Endothelial cell of umbilical vein (primary cell): ENCODE measurements at regions not wholly inside any gene's neighbourhood (a gene's known extent, or its start where the extent isn't known, plus 50 kb on each side); places are given as distances from the start of the nearest gene placed in this dataset.

ENCODE experiments used
- BruUV-seq: library from RNA; stranded (reverse); fragments of 400-500 nt; replicated peaks from 2 replicates; lab custom pipeline; 2021; lab: Mats Ljungman, UMichigan
- CTCF ChIA-PET: fragments of 300-600, 350-600 bp; sonication (Branson Sonifier 250); formaldehyde crosslinking; loops from one replicate; lab custom pipeline; 2021; ENCODE audit warnings: antibody characterized with exemption, inconsistent platforms; lab: Charles Lee
- POLR2A ChIA-PET: fragments of 300-600, 350-600 bp; sonication (Branson Sonifier 250); formaldehyde crosslinking; loops from one replicate; lab custom pipeline; 2021; ENCODE audit warnings: antibody characterized with exemption, inconsistent platforms; lab: Charles Lee
- DNase-seq: peaks from one replicate; pipeline ENCODE4 v3.0.0-alpha.2; 2011; ENCODE audit warnings: low read depth, low spot score
- FAIRE-seq: peaks from 2 replicates; lab custom pipeline; 2011; peaks lifted over from hg19 to GRCh38; lab: Jason Lieb, UNC
- H2AFZ ChIP-seq: 2 replicates; pipeline ENCODE4 v1.6.0; 2012; ENCODE audit warnings: low read depth, low read length, control low read depth, inconsistent platforms
- H3K27ac ChIP-seq: 2 replicates; pipeline ENCODE4 v1.5.1; 2011; ENCODE audit warnings: low read depth, mild to moderate bottlenecking, control low read depth, low read length, moderate library complexity; ENCODE audit not compliant: insufficient read depth
- H3K27me3 ChIP-seq, 2 experiments: 2 replicates each; pipeline versions ENCODE4 v1.6.0 to v1.6.1; 2011; ENCODE audit warnings: low read length in 2 of 2, mixed read lengths in 1 of 2; ENCODE audit not compliant: control insufficient read depth in 2 of 2, insufficient read depth in 2 of 2
- H3K36me3 ChIP-seq, 2 experiments: 2 replicates in 1 of 2; 3 replicates in 1 of 2; pipeline ENCODE4 v1.5.1; 2011; ENCODE audit warnings: low read length in 2 of 2, mild to moderate bottlenecking in 1 of 2, moderate library complexity in 1 of 2; ENCODE audit not compliant: control insufficient read depth in 2 of 2, insufficient read depth in 2 of 2; ENCODE audit errors: extremely low read depth in 1 of 2
- H3K4me1 ChIP-seq: 3 replicates; pipeline ENCODE4 v1.5.1; 2011; ENCODE audit warnings: mild to moderate bottlenecking, low read length; ENCODE audit not compliant: control insufficient read depth, insufficient read depth; ENCODE audit errors: extremely low read depth
- H3K4me2 ChIP-seq: 2 replicates; pipeline ENCODE4 v1.6.1; 2011; ENCODE audit warnings: low read length, control low read depth, mixed read lengths; ENCODE audit not compliant: insufficient read depth
- H3K4me3 ChIP-seq, 3 experiments: fragments of 200-600 bp in 1 of 3; sonication (generic), shearing (Covaris generic) in 1 of 3; replicated peaks in 1 of 3; 2 replicates each; pipeline ENCODE4 v1.5.1; 2011 to 2016; ENCODE audit warnings: control low read depth in 3 of 3, low read length in 3 of 3, mild to moderate bottlenecking in 2 of 3, inconsistent platforms in 1 of 3, low read depth in 1 of 3, moderate library complexity in 1 of 3; ENCODE audit not compliant: insufficient read depth in 1 of 3
- H3K79me2 ChIP-seq: 2 replicates; pipeline ENCODE4 v1.6.0; 2012; ENCODE audit warnings: low read length, inconsistent platforms; ENCODE audit not compliant: control insufficient read depth, insufficient read depth
- H3K9ac ChIP-seq: replicated peaks from 2 replicates; pipeline ENCODE3; 2011; ENCODE audit warnings: low read length, control low read depth; ENCODE audit not compliant: insufficient read depth; ENCODE audit errors: extremely low read depth
- H3K9me1 ChIP-seq: replicated peaks from 3 replicates; pipeline ENCODE4 v1.6.0; 2011; ENCODE audit warnings: mild to moderate bottlenecking, low read length; ENCODE audit not compliant: control insufficient read depth, insufficient read depth; ENCODE audit errors: extremely low read depth
- H3K9me3 ChIP-seq: replicated peaks from 2 replicates; pipeline ENCODE4 v1.5.1; 2012; ENCODE audit warnings: low read length, inconsistent platforms; ENCODE audit not compliant: control insufficient read depth, insufficient read depth
- H4K20me1 ChIP-seq: replicated peaks from 2 replicates; pipeline ENCODE3; 2011; ENCODE audit warnings: mild to moderate bottlenecking, low read length; ENCODE audit not compliant: control insufficient read depth, insufficient read depth; ENCODE audit errors: extremely low read depth
- EZH2 ChIP-seq: IDR thresholded peaks from 2 replicates; pipeline ENCODE4 v1.6.1; 2012; ENCODE audit warnings: borderline replicate concordance, low read depth, mild to moderate bottlenecking, moderate library complexity, low read length, inconsistent platforms; ENCODE audit not compliant: severe bottlenecking
- FOS ChIP-seq: IDR thresholded peaks from 2 replicates; pipeline ENCODE4 v1.6.1; 2011; ENCODE audit warnings: mild to moderate bottlenecking, low read length, moderate library complexity, borderline replicate concordance; ENCODE audit not compliant: insufficient read depth
- GATA2 ChIP-seq: IDR thresholded peaks from 2 replicates; pipeline ENCODE4 v1.7.0; 2011; ENCODE audit warnings: low read depth, mild to moderate bottlenecking, moderate library complexity, mixed read lengths, low read length; ENCODE audit not compliant: insufficient read length, insufficient read depth
- JUN ChIP-seq: IDR thresholded peaks from 2 replicates; pipeline ENCODE4 v1.6.1; 2011; ENCODE audit warnings: borderline replicate concordance, low read depth; ENCODE audit not compliant: insufficient read length, insufficient read depth
- MYC ChIP-seq: IDR thresholded peaks from one replicate; pipeline ENCODE4 v1.6.1; 2011; ENCODE audit warnings: mild to moderate bottlenecking, low read depth, low read length
- POLR2A ChIP-seq: IDR thresholded peaks from 2 replicates; pipeline ENCODE4 v1.6.1; 2012; ENCODE audit warnings: low read depth, mild to moderate bottlenecking, control low read depth, low read length
- POLR2AphosphoS5 ChIP-seq: IDR thresholded peaks from 2 replicates; pipeline ENCODE4 v1.6.1; 2012; ENCODE audit warnings: low read depth, mild to moderate bottlenecking, control low read depth, low read length, moderate library complexity; ENCODE audit not compliant: insufficient read depth
- dilution Hi-C: fragments of 300-500 bp; cut with MboI; formaldehyde crosslinking; loops from one replicate; pipeline ENCODE4 v1.15.0; 2019; ENCODE audit warnings: low sequenced_read_pairs; ENCODE audit not compliant: extremely low pct_ligation_motif_present
- intact Hi-C: fragments of 100-400 bp; cut with micrococcal nuclease; formaldehyde crosslinking; loops from one replicate; pipeline ENCODE4 v1.10.0; 2022
- TF ChIP-seq, protein P1 (sequence below), 2 donors: IDR thresholded peaks; 1 replicate in 1 of 2; 2 replicates in 1 of 2; pipeline ENCODE4 v1.5.1; 2011; ENCODE audit warnings: low read length in 2 of 2, mild to moderate bottlenecking in 2 of 2, moderate library complexity in 2 of 2, control low read depth in 1 of 2, inconsistent platforms in 1 of 2, low read depth in 1 of 2; ENCODE audit not compliant: insufficient read depth in 1 of 2; ENCODE audit errors: extremely low read depth in 1 of 2
- TF ChIP-seq, protein P2 (sequence below): IDR thresholded peaks from 2 replicates; pipeline ENCODE4 v1.6.1; 2011; ENCODE audit not compliant: insufficient read depth, insufficient read length

DNA sequence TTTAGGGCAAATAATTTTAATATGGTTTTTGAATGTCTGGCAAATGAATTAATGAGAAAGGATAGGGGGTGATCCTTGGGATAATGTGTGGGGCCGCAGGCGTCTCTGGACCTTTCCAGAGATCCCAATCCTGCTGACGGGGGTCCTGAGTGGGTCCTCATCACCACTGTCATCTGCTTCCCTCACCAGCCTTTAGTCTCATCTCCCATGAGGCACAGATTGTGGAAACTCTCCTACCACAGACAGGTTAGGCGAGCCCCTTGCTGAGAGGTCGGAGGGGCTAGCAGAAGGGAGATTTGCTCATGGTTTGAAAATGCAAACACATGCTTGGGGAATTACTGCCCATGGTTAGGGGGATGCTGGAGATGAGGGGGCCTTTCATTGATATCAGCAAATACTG is 484.6 kb downstream of the RPS24 start:
- Histone ChIP-seq H3K27me3 (peaks cover 0 to 3% of the 10 kb centered on the region in 2 experiments), H3K4me3 (no peak overlapping the region), H3K9ac (no peak overlapping the region), H3K4me2 (no peak overlapping the region), H2AFZ (no peak overlapping the region), H4K20me1 (no peaks in the 10 kb centered on the region), H3K9me1 (no peaks in the 10 kb centered on the region), H3K4me1 (no peaks in the 10 kb centered on the region), H3K9me3 (no peaks in the 10 kb centered on the region), H3K27ac (no peak overlapping the region), H3K36me3 (no peaks in the 10 kb centered on the region), H3K79me2 (no peaks in the 10 kb centered on the region)
- TF ChIP-seq, protein P1, sequence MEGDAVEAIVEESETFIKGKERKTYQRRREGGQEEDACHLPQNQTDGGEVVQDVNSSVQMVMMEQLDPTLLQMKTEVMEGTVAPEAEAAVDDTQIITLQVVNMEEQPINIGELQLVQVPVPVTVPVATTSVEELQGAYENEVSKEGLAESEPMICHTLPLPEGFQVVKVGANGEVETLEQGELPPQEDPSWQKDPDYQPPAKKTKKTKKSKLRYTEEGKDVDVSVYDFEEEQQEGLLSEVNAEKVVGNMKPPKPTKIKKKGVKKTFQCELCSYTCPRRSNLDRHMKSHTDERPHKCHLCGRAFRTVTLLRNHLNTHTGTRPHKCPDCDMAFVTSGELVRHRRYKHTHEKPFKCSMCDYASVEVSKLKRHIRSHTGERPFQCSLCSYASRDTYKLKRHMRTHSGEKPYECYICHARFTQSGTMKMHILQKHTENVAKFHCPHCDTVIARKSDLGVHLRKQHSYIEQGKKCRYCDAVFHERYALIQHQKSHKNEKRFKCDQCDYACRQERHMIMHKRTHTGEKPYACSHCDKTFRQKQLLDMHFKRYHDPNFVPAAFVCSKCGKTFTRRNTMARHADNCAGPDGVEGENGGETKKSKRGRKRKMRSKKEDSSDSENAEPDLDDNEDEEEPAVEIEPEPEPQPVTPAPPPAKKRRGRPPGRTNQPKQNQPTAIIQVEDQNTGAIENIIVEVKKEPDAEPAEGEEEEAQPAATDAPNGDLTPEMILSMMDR (IDR thresholded peaks at IDR 0.05; ENCODE audit: extremely low read depth in 1 of 2, insufficient read depth in 1 of 2, low read depth in 1 of 2, low read length in 2 of 2) = no peak
- no peak for TF ChIP-seq EZH2
- no peak for TF ChIP-seq FOS
- TF ChIP-seq POLR2A = no peak
- TF ChIP-seq POLR2AphosphoS5 = no peak
- TF ChIP-seq, protein P2, sequence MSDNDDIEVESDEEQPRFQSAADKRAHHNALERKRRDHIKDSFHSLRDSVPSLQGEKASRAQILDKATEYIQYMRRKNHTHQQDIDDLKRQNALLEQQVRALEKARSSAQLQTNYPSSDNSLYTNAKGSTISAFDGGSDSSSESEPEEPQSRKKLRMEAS = no peak
- TF ChIP-seq JUN = no peak
- TF ChIP-seq GATA2 = no peak
- no peak for TF ChIP-seq MYC
- FAIRE-seq (no peak), DNase-seq (no peak)
- BruUV-seq = no TSS peak
- POLR2A ChIA-PET = no interaction called here
- intact Hi-C loops (no loop called here), dilution Hi-C loops (no loop called here)
- CTCF ChIA-PET = no interaction called here
